PFSK-1 (cell line): ENCODE measurements at regions not wholly inside any gene's neighbourhood (a gene's known extent, or its start where the extent isn't known, plus 50 kb on each side); places are given as distances from the start of the nearest gene placed in this dataset.

Experiments
- POLR2AphosphoS5 ChIP-seq: IDR thresholded peaks from 2 replicates; pipeline ENCODE4 v1.6.1; 2012; ENCODE audit warnings: low read depth, mild to moderate bottlenecking, control low read depth, low read length, moderate library complexity
- REST ChIP-seq, 2 experiments: IDR thresholded peaks; 2 replicates each; pipeline versions ENCODE4 v1.6.1 to v1.8.0; 2011 to 2012; ENCODE audit warnings: low read depth in 2 of 2, low read length in 2 of 2, control low read depth in 1 of 2, inconsistent platforms in 1 of 2, mild to moderate bottlenecking in 1 of 2, moderate library complexity in 1 of 2; ENCODE audit not compliant: insufficient read depth in 1 of 2
- TAF1 ChIP-seq: IDR thresholded peaks from 2 replicates; pipeline ENCODE4 v1.6.1; 2012; ENCODE audit warnings: low read length, control low read depth, borderline replicate concordance; ENCODE audit not compliant: insufficient read depth

- TF ChIP-seq TAF1 (no peak), POLR2AphosphoS5 (no peak), REST (IDR thresholded peaks at IDR 0.05; ENCODE audit: insufficient read depth in 1 of 2, low read depth in 2 of 2, low read length in 2 of 2) (no peak)
Observed at GRCh38 chr5:118325931-118326330, 662.4 kb downstream of the DTWD2 start.
